H1 (cell line): ENCODE measurements at regions not wholly inside any gene's neighbourhood (a gene's known extent, or its start where the extent isn't known, plus 50 kb on each side); places are given as distances from the start of the nearest gene placed in this dataset.

ENCODE experiments used
- BCL11A ChIP-seq, 2 experiments: IDR thresholded peaks; one replicate each; pipeline ENCODE4 v1.6.1; 2011; ENCODE audit warnings: low read depth in 2 of 2, low read length in 2 of 2, mild to moderate bottlenecking in 2 of 2
- EP300 ChIP-seq, 2 experiments: IDR thresholded peaks; 1 replicate in 1 of 2; 2 replicates in 1 of 2; pipeline ENCODE4 v1.6.1; 2011 to 2012; ENCODE audit warnings: low read depth in 2 of 2, low read length in 2 of 2, mild to moderate bottlenecking in 2 of 2, borderline replicate concordance in 1 of 2, inconsistent platforms in 1 of 2, moderate library complexity in 1 of 2
- RAD21 ChIP-seq, 2 experiments: IDR thresholded peaks in 1 of 2; conservative IDR thresholded peaks in 1 of 2; 2 replicates each; pipeline ENCODE4 v1.6.1; 2011; ENCODE audit warnings: low read depth in 2 of 2, low read length in 2 of 2, improper control_type of control experiment in 1 of 2, inconsistent platforms in 1 of 2, mild to moderate bottlenecking in 1 of 2, moderate library complexity in 1 of 2
- TF ChIP-seq, protein P1 (sequence below), 3 experiments: IDR thresholded peaks; 1 replicate in 2 of 3; 2 replicates in 1 of 3; pipeline versions ENCODE4 v1.5.1 to v1.6.1; 2011; ENCODE audit warnings: low read length in 3 of 3, mild to moderate bottlenecking in 3 of 3, inconsistent platforms in 2 of 3, low read depth in 1 of 3, moderate library complexity in 1 of 3; ENCODE audit not compliant: insufficient read depth in 1 of 3; ENCODE audit errors: control extremely low read depth in 1 of 3
- TF ChIP-seq, protein P2 (sequence below): IDR thresholded peaks from 2 replicates; pipeline ENCODE4 v1.6.1; 2011; ENCODE audit warnings: low read depth, mild to moderate bottlenecking, low read length; ENCODE audit not compliant: insufficient read depth

DNA sequence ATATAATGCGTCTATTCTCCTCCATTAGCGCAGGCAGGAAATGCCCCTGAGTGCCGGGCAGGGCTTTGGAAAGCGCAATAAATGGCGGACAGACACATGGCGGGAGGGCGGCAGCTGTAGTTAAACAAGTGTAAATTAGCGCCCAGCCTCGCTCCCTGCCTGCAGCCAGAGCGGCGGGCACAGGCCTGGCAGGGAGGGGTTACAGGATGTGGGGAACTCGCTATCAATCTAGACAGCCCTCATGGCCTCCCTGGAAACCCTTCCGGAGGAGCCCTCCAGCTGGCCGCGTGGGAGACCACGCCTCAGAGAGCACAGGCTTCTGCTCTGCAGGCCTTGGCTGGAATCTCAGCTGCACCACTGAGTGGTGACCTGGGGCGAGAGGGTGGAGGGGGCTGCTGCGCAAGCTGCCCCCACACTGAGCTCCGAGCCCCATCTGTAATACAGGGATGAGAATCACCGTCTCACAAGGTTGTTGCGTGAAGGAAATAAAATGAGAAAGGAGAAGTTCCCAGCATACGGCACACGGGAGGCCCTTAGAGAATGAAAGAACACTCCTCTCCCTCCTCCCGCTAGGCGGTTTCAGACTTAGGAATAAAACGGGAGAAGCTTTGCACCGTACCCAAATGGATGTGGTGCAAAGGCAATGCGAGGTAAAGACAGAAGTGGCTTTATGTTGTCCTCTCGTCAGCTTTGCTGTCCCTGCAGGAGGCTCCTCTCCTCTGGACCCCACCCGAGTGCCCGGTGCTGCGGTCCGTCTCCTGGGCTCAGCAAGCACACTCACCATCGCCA is 167.2 kb upstream of the POU3F1 start:
- TF ChIP-seq, protein P1, sequence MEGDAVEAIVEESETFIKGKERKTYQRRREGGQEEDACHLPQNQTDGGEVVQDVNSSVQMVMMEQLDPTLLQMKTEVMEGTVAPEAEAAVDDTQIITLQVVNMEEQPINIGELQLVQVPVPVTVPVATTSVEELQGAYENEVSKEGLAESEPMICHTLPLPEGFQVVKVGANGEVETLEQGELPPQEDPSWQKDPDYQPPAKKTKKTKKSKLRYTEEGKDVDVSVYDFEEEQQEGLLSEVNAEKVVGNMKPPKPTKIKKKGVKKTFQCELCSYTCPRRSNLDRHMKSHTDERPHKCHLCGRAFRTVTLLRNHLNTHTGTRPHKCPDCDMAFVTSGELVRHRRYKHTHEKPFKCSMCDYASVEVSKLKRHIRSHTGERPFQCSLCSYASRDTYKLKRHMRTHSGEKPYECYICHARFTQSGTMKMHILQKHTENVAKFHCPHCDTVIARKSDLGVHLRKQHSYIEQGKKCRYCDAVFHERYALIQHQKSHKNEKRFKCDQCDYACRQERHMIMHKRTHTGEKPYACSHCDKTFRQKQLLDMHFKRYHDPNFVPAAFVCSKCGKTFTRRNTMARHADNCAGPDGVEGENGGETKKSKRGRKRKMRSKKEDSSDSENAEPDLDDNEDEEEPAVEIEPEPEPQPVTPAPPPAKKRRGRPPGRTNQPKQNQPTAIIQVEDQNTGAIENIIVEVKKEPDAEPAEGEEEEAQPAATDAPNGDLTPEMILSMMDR (IDR thresholded peaks at IDR 0.05; ENCODE audit: control extremely low read depth in 1 of 3, insufficient read depth in 1 of 3, low read depth in 1 of 3, low read length in 3 of 3): no peak
- no peak for TF ChIP-seq RAD21 (IDR thresholded peaks at IDR 0.05 in 1 of 2, conservative IDR thresholded peaks at IDR 0.05 in 1 of 2; ENCODE audit: low read depth in 2 of 2, low read length in 2 of 2)
- TF ChIP-seq, protein P2, sequence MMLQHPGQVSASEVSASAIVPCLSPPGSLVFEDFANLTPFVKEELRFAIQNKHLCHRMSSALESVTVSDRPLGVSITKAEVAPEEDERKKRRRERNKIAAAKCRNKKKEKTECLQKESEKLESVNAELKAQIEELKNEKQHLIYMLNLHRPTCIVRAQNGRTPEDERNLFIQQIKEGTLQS: no peak
- no peak for TF ChIP-seq EP300 (IDR thresholded peaks at IDR 0.05; ENCODE audit: borderline replicate concordance in 1 of 2, low read depth in 2 of 2, low read length in 2 of 2)
- TF ChIP-seq BCL11A (IDR thresholded peaks at IDR 0.05; ENCODE audit: low read depth in 2 of 2, low read length in 2 of 2): no peak
